Upper lobe of right lung (tissue), 1 donor: ENCODE measurements at regions not wholly inside any gene's neighbourhood (a gene's known extent, or its start where the extent isn't known, plus 50 kb on each side); places are given as distances from the start of the nearest gene placed in this dataset.

Source experiments
- ATAC-seq: fragments of 200-7000 bp; cut with Tn5 transposase; one replicate; pipeline ENCODE4 v1.9.1; 2020; ENCODE audit warnings: mild to moderate bottlenecking, moderate library complexity
- DNase-seq: peaks from one replicate; pipeline ENCODE4 v3.0.0-alpha.2; 2020
- H3K27ac ChIP-seq: fragments of 200-600 bp; one replicate; pipeline ENCODE4 v1.8.0; 2022
- H3K27me3 ChIP-seq: fragments of 200-600 bp; one replicate; pipeline ENCODE4 v1.8.0; 2022; ENCODE audit warnings: mild to moderate bottlenecking
- H3K36me3 ChIP-seq: fragments of 200-600 bp; one replicate; pipeline ENCODE4 v1.8.0; 2022
- H3K4me1 ChIP-seq: fragments of 200-600 bp; one replicate; pipeline ENCODE4 v1.8.0; 2022
- H3K4me3 ChIP-seq: fragments of 200-600 bp; one replicate; pipeline ENCODE4 v1.8.0; 2022; ENCODE audit warnings: mild to moderate bottlenecking
- H3K9me3 ChIP-seq: fragments of 200-600 bp; one replicate; pipeline ENCODE4 v1.8.0; 2022
- CTCF ChIP-seq: fragments of 200-600 bp; IDR thresholded peaks from one replicate; pipeline ENCODE4 v1.8.0; 2022; ENCODE audit warnings: antibody characterized with exemption
- intact Hi-C: fragments of 100-400 bp; cut with DNase I; formaldehyde crosslinking; loops from one replicate; pipeline ENCODE4 v1.11.0; 2022
- donor health status: DM: no; HTN: yes; CAD: no; lungs with severe emphysema.

- no peak for DNase-seq
- H3K4me1 ChIP-seq: no peaks in the 10 kb centered on the region
- no peaks in the 10 kb centered on the region for H3K9me3 ChIP-seq
- ATAC-seq: no peak
- H3K36me3 ChIP-seq: no peaks in the 10 kb centered on the region
- no peak overlapping the region for H3K27ac ChIP-seq
- intact Hi-C loops: no loop called here
- TF ChIP-seq CTCF: no peak
- H3K4me3 ChIP-seq: no peak overlapping the region
- no peaks in the 10 kb centered on the region for H3K27me3 ChIP-seq
These were observed 938.3 kb upstream of the PTPRD start for GRCh38 chr9:11551106-11551505.

- Histone ChIP-seq H3K4me1 (no peaks in the 10 kb centered on the region), H3K4me3 (no peak overlapping the region), H3K27me3 (no peaks in the 10 kb centered on the region), H3K9me3 (no peaks in the 10 kb centered on the region), H3K27ac (no peak overlapping the region), H3K36me3 (no peaks in the 10 kb centered on the region)
- ATAC-seq (no peak), DNase-seq (no peak)
- no peak for TF ChIP-seq CTCF
- intact Hi-C loops: no loop called here
These were observed 945.2 kb upstream of the PTPRD start for GRCh38 chr9:11558043-11558442.

GRCh38 chr9:11559001-11559776, 946.4 kb upstream of the PTPRD start:
- Histone ChIP-seq H3K4me1 (no peaks in the 10 kb centered on the region), H3K9me3 (no peaks in the 10 kb centered on the region), H3K27me3 (no peaks in the 10 kb centered on the region), H3K4me3 (no peak overlapping the region), H3K27ac (no peak overlapping the region), H3K36me3 (no peaks in the 10 kb centered on the region)
- intact Hi-C loops: no loop called here
- no peak for ATAC-seq
- TF ChIP-seq CTCF: no peak
- no peak for DNase-seq

GRCh38 chr9:11577522-11577921, 964.7 kb upstream of the PTPRD start:
- Histone ChIP-seq H3K4me1 (no peaks in the 10 kb centered on the region), H3K9me3 (no peaks in the 10 kb centered on the region), H3K4me3 (no peak overlapping the region), H3K36me3 (no peaks in the 10 kb centered on the region), H3K27me3 (no peaks in the 10 kb centered on the region), H3K27ac (no peak overlapping the region)
- TF ChIP-seq CTCF: no peak
- no peak for DNase-seq
- ATAC-seq: no peak
- intact Hi-C loops: no loop called here

GRCh38 chr9:11595756-11596155, 983.0 kb upstream of the PTPRD start:
- Histone ChIP-seq H3K27ac (no peak overlapping the region), H3K9me3 (no peaks in the 10 kb centered on the region), H3K36me3 (no peaks in the 10 kb centered on the region), H3K4me1 (no peaks in the 10 kb centered on the region), H3K4me3 (no peak overlapping the region), H3K27me3 (no peaks in the 10 kb centered on the region)
- no peak for TF ChIP-seq CTCF
- intact Hi-C loops: no loop called here
- DNase-seq (no peak), ATAC-seq (no peak)
